DMS 273 treated with DMSO at 0.1 percent for 48 hours (cell line): ENCODE measurements at regions not wholly inside any gene's neighbourhood (a gene's known extent, or its start where the extent isn't known, plus 50 kb on each side); places are given as distances from the start of the nearest gene placed in this dataset.
"Not testable (repeated sequence)": the region's sequence is repeated elsewhere in the genome, so short reads cannot be mapped to it uniquely, and the experiment has no call there.

Experiments used
- DNase-seq: peaks from one replicate; lab custom pipeline; 2025; lab: John Stamatoyannopoulos, UW

GRCh38 chr1:184888505-184888904 is 85.8 kb downstream of the NIBAN1 start:
- no peak for DNase-seq

- DNase-seq = no peak
Measured at GRCh38 chr1:184882957-184883815, 91.1 kb downstream of the NIBAN1 start.

GRCh38 chr1:184881941-184882913 is 92.1 kb downstream of the NIBAN1 start:
- no peak for DNase-seq

GRCh38 chr1:184879876-184880557 is 94.3 kb downstream of the NIBAN1 start:
- DNase-seq = no peak

GRCh38 chr1:184878602-184879001 is 95.7 kb downstream of the NIBAN1 start:
- DNase-seq = no peak

- DNase-seq = no peak
Measured at GRCh38 chr1:184878002-184878401, 96.3 kb downstream of the NIBAN1 start.

GRCh38 chr1:184876015-184876414 is 98.3 kb downstream of the NIBAN1 start:
- not testable (repeated sequence) for DNase-seq

- no peak for DNase-seq
Measured at GRCh38 chr1:184875218-184875617, 99.1 kb downstream of the NIBAN1 start.

- no peak for DNase-seq
Measured at GRCh38 chr1:184870319-184870718, 104.0 kb downstream of the NIBAN1 start.

- DNase-seq = no peak
Measured at GRCh38 chr1:184867866-184868689, 106.2 kb downstream of the NIBAN1 start.

- no peak for DNase-seq
Measured at GRCh38 chr1:184866991-184867788, 107.1 kb downstream of the NIBAN1 start.

- DNase-seq = no peak
Measured at GRCh38 chr1:184866586-184866985, 107.7 kb downstream of the NIBAN1 start.

- no peak for DNase-seq
Measured at GRCh38 chr1:184865831-184866230, 108.5 kb downstream of the NIBAN1 start.

GRCh38 chr1:184861755-184862336 is 107.2 kb upstream of the EDEM3 start:
- no peak for DNase-seq

GRCh38 chr1:184860985-184861754 is 106.5 kb upstream of the EDEM3 start:
- peak; percentile 89 for DNase-seq

GRCh38 chr1:184860535-184860934 is 105.9 kb upstream of the EDEM3 start:
- no peak for DNase-seq

- no peak for DNase-seq
Measured at GRCh38 chr1:184859381-184860105, 104.9 kb upstream of the EDEM3 start.

- no peak for DNase-seq
Measured at GRCh38 chr1:184858288-184858687, 103.6 kb upstream of the EDEM3 start.
